Neuron (in vitro differentiated cells): ENCODE measurements at regions not wholly inside any gene's neighbourhood (a gene's known extent, or its start where the extent isn't known, plus 50 kb on each side); places are given as distances from the start of the nearest gene placed in this dataset.
"Not testable (repeated sequence)": the region's sequence is repeated elsewhere in the genome, so short reads cannot be mapped to it uniquely, and the experiment has no call there.

ENCODE experiments used
- H2AFZ ChIP-seq: one replicate; pipeline ENCODE4 v1.6.1; 2013; ENCODE audit warnings: low read depth, mild to moderate bottlenecking, inconsistent platforms, low read length, moderate library complexity
- H3K27me3 ChIP-seq: one replicate; pipeline ENCODE4 v1.6.1; 2013; ENCODE audit warnings: low read length; ENCODE audit not compliant: insufficient read depth
- H3K36me3 ChIP-seq: one replicate; pipeline ENCODE4 v1.6.1; 2013; ENCODE audit warnings: low read length; ENCODE audit not compliant: insufficient read depth
- H3K4me1 ChIP-seq: one replicate; pipeline ENCODE4 v1.6.1; 2013; ENCODE audit warnings: low read length; ENCODE audit not compliant: insufficient read depth
- H3K4me3 ChIP-seq: 2 replicates; pipeline ENCODE4 v1.5.1; 2013; ENCODE audit warnings: mild to moderate bottlenecking, low read length, moderate library complexity
- H3K9me3 ChIP-seq: one replicate; pipeline ENCODE4 v1.6.1; 2013; ENCODE audit warnings: low read length

DNA sequence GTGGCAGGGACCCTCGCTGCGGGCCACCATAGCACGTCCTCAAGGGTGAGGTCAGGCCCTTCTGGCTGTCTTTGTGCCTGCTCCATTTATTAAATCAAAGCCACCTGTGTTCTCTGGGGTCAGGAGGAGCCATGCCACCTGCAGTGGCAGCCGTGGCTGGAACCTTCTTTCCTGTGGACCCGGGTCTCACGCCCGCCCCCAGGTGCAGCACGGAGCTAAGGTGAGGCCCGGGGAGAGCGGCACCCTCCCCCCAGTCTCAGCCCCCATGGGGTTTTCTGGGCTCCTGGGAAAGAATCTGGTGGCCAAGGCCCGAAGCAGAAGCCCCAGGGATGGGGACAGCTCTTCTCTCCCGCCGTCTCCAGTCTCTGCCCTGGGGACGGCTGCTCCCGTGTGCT lies 195.4 kb downstream of the LAT start:
- not testable (repeated sequence) for H3K9me3 ChIP-seq, H2AFZ ChIP-seq, H3K36me3 ChIP-seq, H3K4me3 ChIP-seq, H3K27me3 ChIP-seq
- H3K4me1 ChIP-seq: peaks cover 17% of the 10 kb centered on the region

DNA sequence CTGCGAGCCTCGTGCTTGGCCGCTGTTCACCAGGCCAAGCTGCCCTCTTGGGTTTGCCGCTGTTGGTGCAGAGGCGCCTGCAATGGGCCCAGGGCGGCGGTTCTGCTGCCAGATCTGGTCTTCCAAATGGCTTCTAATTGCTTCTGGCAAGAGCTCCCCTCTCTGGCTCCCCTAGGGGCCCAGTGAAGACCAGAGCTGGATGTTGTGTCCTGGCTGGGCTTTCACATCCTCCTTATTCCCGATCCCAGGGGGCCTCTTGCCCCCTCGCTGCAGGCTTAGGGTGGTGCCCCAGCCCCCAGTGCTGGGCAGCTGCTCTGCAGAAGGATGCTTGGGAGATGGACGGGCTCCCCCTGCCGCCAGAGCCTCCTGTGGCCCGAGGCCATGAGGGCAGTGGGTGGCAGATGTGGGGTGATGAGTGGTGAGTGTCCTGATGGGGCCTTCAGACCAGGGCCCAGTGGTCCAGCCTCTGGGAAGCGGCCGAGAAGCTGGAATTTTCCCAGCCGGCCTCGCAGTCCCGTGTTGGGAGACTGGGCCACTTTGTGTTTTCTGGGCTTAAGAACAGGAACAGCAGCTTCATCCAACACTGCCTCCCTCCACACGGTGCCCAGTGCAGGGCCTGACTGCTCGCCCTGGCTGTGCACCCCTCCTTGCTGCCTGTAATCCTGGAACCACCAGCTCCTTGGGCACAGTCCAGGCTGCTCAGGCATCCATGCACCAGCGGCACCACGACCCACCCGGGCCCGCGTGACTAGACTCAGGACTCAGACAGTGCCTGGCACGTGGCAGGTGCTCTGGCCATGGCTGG lies 194.8 kb downstream of the LAT start:
- not testable (repeated sequence) for H3K4me3 ChIP-seq, H3K27me3 ChIP-seq, H2AFZ ChIP-seq, H3K36me3 ChIP-seq, H3K9me3 ChIP-seq
- peaks cover 17% of the 10 kb centered on the region for H3K4me1 ChIP-seq

DNA sequence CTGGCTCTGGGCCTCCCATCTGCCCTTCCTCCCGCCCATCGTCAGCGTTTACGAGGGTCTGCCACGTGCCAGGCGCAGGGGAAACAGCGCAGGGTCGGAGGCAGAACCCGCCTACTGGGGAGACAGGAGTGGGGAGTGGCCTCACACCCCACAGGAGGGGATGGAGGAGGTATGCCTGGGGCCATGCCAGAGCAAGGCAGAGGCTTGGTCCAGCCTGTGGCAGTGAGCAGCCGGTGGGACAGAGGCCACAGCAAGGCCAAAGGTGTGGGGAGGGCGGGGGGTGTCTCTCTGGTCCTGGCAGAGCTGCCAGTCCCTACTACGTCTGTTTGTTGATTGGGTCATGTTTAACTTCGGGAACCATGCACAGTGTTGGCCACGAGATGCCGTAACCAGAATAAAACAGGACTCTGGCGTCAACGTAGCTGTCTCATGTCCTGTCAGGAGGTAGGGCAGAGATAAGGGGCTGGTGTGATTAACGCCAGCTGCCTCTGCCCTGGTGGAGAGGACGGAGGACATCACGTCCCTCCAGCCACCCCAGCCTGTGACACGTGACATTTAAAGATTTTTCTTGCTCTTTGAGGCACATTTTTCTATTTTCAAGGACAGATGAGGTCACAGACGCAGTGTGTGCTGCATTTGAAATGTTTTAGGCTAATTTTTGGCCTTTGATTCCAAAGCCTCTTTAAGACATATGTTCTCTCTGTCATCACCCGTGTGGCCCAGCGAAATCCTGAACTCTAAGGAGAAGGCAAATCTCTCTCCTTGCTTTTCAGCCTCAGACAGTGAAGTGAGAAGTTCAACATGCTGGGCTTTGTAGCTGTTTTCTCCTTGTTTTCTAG lies 193.3 kb downstream of the LAT start:
- H3K27me3 ChIP-seq, H3K9me3 ChIP-seq, H3K36me3 ChIP-seq, H2AFZ ChIP-seq, H3K4me3 ChIP-seq: not testable (repeated sequence)
- H3K4me1 ChIP-seq: peaks cover 10% of the 10 kb centered on the region

DNA sequence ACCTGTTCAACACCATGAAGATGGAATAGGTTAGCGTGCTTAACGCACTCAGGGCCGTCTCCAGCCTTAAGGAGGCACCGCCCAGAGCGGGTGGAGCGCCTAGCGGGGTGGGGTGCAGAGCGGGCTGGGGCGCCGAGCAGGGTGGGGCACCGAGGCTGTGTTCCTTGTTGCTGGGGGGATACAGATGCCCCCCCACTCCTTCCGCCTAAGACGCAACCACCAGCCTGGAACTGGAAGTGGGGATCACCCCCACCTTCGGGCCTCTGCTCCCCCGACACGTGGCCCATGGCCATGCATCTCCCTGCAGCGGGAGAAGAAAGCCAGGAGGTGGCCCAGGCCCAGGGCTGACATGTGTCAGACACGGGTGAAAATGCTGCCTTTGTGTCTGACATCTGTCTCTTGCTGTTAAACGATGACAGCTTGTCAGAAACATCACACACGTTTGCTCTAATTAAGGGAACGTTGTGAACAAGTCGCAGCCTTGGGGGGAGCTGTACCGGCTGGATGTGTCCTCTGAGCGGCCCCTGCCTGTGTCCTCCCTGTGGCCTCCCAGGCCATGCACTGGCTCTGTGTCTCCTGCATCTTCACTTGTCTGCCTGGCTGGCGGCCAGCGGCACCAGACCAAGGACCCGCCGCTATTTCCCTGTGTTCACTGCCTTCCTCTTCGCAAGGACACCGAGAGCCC lies 192.5 kb downstream of the LAT start:
- not testable (repeated sequence) for H3K4me1 ChIP-seq, H3K4me3 ChIP-seq

DNA sequence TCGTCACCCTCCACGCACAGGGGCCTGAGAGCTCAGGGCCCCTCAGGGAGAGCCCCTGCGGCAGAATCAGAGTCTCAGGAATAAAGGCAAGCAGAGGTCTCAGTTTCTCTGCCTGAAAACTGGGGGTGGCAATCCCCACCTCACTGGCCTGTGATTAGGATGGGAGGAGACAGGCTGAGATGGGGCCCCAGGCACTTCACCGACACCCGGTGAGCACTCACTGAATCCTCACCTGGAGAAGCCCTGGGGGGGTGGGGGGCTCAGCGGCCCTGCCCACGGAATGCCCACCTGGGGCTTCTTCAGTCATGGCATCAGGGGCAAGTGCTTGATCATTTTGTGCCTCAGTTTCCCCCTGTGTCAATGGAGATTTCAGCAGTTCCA lies 192.0 kb downstream of the LAT start:
- not testable (repeated sequence) for H3K36me3 ChIP-seq, H3K9me3 ChIP-seq, H3K4me3 ChIP-seq, H3K27me3 ChIP-seq, H2AFZ ChIP-seq, H3K4me1 ChIP-seq

More for the DNA sequence above, 192.5 kb downstream of the LAT start:
- not testable (repeated sequence) for H3K27me3 ChIP-seq, H3K9me3 ChIP-seq, H3K36me3 ChIP-seq, H2AFZ ChIP-seq

DNA sequence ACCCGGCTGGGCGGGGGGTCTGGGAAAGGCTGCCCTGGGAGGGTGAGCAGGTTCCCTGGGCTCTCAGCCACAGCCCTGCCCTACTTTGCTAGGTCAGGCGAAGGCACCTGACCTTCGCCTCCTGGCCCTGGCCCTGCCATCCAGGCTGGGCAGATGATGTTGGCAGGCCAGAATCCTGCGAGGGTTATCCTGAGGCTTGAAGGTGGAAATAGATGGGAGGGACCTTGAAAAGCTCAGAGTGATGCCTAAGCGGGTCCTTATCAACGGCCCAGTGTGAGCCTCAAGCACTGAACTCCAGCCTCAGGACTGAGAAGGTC lies 191.3 kb downstream of the LAT start:
- not testable (repeated sequence) for H3K4me1 ChIP-seq, H3K36me3 ChIP-seq, H3K9me3 ChIP-seq, H3K4me3 ChIP-seq, H2AFZ ChIP-seq, H3K27me3 ChIP-seq

DNA sequence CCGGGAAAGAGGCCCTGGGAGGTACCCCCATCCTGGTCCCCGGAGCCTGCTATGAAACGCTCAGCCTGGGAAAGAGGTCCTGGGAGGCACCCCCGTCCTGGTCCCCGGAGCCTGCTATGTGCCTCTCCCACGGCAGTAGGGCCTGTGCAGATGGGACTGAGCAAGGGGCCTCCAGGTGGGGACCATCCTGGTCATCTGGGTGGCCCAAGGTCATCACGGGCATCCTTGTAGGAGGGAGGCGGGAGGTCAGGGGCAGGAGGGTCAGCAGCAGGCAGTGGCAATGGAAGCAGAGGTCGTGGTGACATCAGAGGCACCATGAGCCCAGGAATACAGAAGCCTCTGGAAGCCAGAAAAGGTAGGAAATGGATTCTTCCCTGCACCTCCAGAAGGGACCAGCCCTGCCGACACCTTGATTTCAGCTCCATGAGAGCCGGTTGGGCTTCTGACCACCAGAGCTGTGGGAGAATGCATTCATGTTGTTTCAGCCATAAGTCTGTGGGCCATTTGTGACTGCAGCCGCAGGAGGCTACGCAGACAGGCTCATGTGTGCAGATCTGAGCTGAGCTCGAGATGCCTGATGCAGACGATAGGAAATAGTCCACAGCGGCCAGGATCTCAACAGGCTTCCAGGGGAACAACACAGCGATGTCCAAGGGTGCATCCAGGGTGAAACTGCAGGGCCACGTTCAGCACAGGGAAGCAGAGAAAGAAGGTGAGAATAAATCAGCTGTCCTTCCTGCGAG lies 190.7 kb downstream of the LAT start:
- H3K36me3 ChIP-seq, H2AFZ ChIP-seq, H3K27me3 ChIP-seq, H3K4me1 ChIP-seq, H3K4me3 ChIP-seq, H3K9me3 ChIP-seq: not testable (repeated sequence)

DNA sequence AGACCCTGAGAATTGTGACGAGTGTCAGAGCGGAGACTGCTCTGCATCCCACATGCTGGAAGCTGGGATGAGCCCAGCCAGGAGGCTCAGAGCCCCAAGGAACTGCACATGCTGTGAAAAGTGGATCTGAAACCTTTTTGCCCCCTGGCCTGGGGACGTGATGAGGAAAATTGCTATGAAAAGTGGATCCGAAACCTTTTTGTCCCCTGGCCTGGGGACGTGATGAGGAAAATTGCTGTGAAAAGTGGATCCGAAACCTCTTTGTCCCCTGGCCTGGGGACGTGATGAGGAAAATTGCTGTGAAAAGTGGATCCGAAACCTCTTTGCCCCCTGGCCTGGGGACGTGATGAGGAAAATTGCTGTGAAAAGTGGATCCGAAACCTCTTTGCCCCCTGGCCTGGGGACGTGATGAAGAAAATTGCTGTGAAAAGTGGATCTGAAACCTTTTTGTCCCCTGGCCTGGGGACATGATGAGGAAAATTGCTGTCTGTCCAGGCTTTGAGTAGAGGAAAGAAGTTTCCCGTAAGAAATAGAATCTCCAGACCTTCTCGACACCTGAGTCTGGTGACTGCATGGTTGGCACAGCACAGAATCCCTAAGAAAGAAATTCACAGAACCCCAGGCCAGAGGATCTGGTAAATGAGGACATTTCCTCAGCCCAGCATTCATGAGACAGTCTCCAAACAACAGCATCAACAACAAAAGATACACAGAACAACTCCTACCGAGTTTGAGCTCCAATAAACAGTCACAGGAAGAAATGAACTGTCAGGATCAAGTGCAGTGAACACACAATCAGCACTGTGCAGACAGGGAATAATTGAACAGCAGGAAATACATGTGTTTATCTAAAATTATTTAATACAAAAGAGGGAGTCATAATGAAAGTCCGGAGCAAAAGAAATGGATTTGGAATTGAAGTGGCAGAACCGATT lies 188.8 kb downstream of the LAT start:
- not testable (repeated sequence) for H3K4me3 ChIP-seq, H2AFZ ChIP-seq, H3K4me1 ChIP-seq, H3K27me3 ChIP-seq, H3K9me3 ChIP-seq, H3K36me3 ChIP-seq

DNA sequence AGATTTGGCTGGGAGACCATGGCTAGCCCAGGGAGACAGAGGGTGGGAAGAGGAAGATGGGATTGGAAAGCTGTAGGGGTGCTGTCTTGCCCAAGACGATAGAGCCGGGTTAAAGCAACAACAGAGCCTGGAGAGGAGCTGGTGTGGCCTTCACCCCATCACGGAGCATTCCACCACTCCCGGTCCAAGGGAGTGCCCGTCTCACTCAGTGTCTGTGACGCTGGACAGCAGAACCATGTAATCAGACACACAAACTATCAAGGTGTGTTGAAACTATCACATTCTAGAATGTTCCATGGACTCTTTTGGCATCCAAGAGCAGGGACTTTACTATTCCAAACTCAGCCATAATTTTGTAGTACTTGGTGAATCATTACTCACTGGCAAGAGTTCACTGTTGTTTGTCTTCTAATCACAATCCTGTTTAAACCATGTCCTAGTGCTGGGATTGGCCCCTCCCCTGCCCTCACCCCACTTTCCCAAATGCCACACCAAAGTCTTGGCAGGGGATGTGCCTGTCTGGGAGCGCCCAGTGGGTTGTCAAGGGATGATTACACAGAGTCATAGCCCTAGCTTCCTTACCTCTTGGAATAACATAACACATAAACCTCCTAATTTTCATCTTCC lies 187.4 kb downstream of the LAT start:
- H3K4me1 ChIP-seq, H3K27me3 ChIP-seq, H3K4me3 ChIP-seq: not testable (repeated sequence)

DNA sequence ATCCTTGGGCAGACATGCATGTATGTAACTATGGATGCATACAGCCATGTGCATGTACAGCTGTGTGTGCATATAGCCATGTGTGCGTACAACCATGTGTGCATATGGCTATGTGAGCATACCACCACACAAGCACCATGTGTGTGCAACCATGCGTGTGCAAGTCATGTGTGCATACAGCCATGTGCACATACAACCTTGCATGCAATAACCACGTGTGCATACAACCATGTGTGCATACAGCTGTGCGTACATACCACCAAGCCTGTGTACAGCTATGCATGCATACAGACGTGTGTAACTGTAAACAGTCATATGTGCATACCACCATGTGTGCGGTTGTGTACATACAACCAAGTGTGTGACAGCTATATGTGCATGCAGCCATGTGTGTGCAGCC lies 186.4 kb downstream of the LAT start:
- H3K27me3 ChIP-seq, H3K4me1 ChIP-seq, H2AFZ ChIP-seq, H3K4me3 ChIP-seq, H3K36me3 ChIP-seq, H3K9me3 ChIP-seq: not testable (repeated sequence)

More for the DNA sequence above, 187.4 kb downstream of the LAT start:
- H3K36me3 ChIP-seq, H3K9me3 ChIP-seq, H2AFZ ChIP-seq: not testable (repeated sequence)

DNA sequence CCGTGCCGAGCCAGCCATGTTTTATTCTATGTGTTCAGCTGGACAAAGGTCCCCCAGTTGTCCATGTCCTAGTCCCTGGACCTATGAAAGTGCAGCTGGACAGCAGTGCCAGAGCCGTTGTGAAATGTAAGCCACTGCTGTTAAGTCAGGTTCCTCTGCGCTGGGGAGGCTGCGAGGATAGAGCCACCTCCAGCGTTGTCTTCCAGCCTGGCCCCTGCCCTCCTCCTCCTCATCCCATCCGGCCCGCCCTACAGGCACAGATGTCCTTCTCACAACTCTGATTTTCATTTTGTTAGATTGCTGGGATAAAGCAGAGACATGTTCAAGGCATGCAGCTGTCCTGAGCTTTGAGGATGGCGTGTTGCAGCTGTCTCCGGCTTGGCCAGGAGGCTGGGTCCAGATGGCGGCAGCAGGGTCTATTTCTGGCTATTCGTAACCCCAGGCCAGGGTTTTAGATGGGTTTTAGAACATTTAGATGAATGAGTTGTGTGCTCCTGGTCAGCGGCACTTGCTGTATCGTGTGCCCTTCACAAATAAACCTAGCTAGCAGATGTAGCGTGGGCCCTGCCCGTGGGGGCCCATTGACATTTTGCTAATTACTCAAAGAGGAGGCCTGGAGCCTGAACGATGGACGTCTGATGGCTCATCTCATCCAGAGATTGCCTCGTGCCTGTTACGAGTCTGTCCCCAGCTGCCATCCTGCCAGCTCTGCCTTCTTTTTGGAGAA lies 185.7 kb downstream of the LAT start:
- H3K9me3 ChIP-seq, H3K27me3 ChIP-seq, H2AFZ ChIP-seq, H3K36me3 ChIP-seq, H3K4me1 ChIP-seq, H3K4me3 ChIP-seq: not testable (repeated sequence)
